SK-N-SH (cell line): ENCODE measurements at regions not wholly inside any gene's neighbourhood (a gene's known extent, or its start where the extent isn't known, plus 50 kb on each side); places are given as distances from the start of the nearest gene placed in this dataset.

Source experiments
- CTCF ChIA-PET: fragments of 300-600, 350-600 bp; formaldehyde crosslinking; extraction: SDS; loops from one replicate; lab custom pipeline; 2021; lab: Yijun Ruan, JAX
- POLR2A ChIA-PET: fragments of 350-600 bp; sonication (Branson Sonifier 250); formaldehyde crosslinking; extraction: SDS; loops from one replicate; lab custom pipeline; 2020; ENCODE audit warnings: antibody characterized with exemption, inconsistent platforms; lab: Yijun Ruan, JAX
- DNase-seq: peaks from one replicate; pipeline ENCODE4 v3.0.0; 2012
- H2AFZ ChIP-seq: fragments of 200-600 bp; sonication (generic); 2 replicates; pipeline ENCODE4 v1.8.1; 2016; ENCODE audit warnings: antibody characterized with exemption, mild to moderate bottlenecking, low read depth
- H3F3A ChIP-seq: fragments of 200-600 bp; sonication (generic); replicated peaks from 2 replicates; pipeline ENCODE3; 2016; ENCODE audit warnings: antibody characterized with exemption, mild to moderate bottlenecking; ENCODE audit not compliant: insufficient read depth
- H3K27ac ChIP-seq, 2 experiments: fragments of 200-500 bp in 1 of 2; fragments of 200-600 bp in 1 of 2; sonication (Bioruptor generic) in 1 of 2; sonication (generic), shearing (Covaris generic) in 1 of 2; 2 replicates each; pipeline versions ENCODE4 v1.5.1 to v1.6.1; 2014 to 2016; ENCODE audit warnings: low read depth in 2 of 2, inconsistent platforms in 1 of 2, low read length in 1 of 2, mild to moderate bottlenecking in 1 of 2, mixed read lengths in 1 of 2
- H3K27me3 ChIP-seq: fragments of 200-600 bp; sonication (generic), shearing (Covaris generic); 2 replicates; pipeline ENCODE4 v1.6.1; 2016; ENCODE audit warnings: mixed run types; ENCODE audit not compliant: insufficient read depth
- H3K36me3 ChIP-seq, 2 experiments: fragments of 200-500 bp in 1 of 2; fragments of 200-600 bp in 1 of 2; sonication (Bioruptor generic) in 1 of 2; sonication (generic) in 1 of 2; replicated peaks in 1 of 2; 2 replicates each; pipeline versions ENCODE3 to v1.5.1; 2014 to 2016; ENCODE audit warnings: low read length in 1 of 2, mild to moderate bottlenecking in 1 of 2; ENCODE audit not compliant: insufficient read depth in 2 of 2, control insufficient read depth in 1 of 2
- H3K4me1 ChIP-seq, 2 experiments: fragments of 200-500 bp in 1 of 2; fragments of 200-600 bp in 1 of 2; sonication (Bioruptor generic) in 1 of 2; sonication (generic), shearing (Covaris generic) in 1 of 2; 2 replicates each; pipeline versions ENCODE4 v1.5.1 to v1.6.1; 2014 to 2016; ENCODE audit warnings: low read depth in 1 of 2, low read length in 1 of 2, mixed run types in 1 of 2; ENCODE audit not compliant: insufficient read depth in 2 of 2, control insufficient read depth in 1 of 2
- H3K4me2 ChIP-seq: fragments of 200-600 bp; sonication (generic), shearing (Covaris generic); 2 replicates; pipeline ENCODE4 v1.6.1; 2017; ENCODE audit warnings: mixed run types
- H3K4me3 ChIP-seq, 2 experiments: fragments of 200-500 bp in 1 of 2; fragments of 200-600 bp in 1 of 2; sonication (Bioruptor generic) in 1 of 2; sonication (generic), shearing (Covaris generic) in 1 of 2; 2 replicates each; pipeline versions ENCODE4 v1.5.1 to v1.8.1; 2014 to 2016; ENCODE audit warnings: low read depth in 2 of 2, inconsistent platforms in 1 of 2, low read length in 1 of 2, mild to moderate bottlenecking in 1 of 2, mixed read lengths in 1 of 2, moderate library complexity in 1 of 2
- H3K79me2 ChIP-seq: fragments of 200-600 bp; sonication (generic); 2 replicates; pipeline ENCODE4 v1.8.1; 2017; ENCODE audit warnings: mild to moderate bottlenecking; ENCODE audit not compliant: insufficient read depth
- H3K9ac ChIP-seq: fragments of 200-600 bp; sonication (generic); 2 replicates; pipeline ENCODE4 v1.6.1; 2017; ENCODE audit warnings: mixed run types
- H3K9me2 ChIP-seq: fragments of 200-600 bp; sonication (generic); 2 replicates; pipeline ENCODE4 v1.6.1; 2017; ENCODE audit warnings: mixed run types
- H3K9me3 ChIP-seq: fragments of 200-600 bp; sonication (generic); 2 replicates; pipeline ENCODE4 v1.6.1; 2017; ENCODE audit warnings: mixed run types, mild to moderate bottlenecking, moderate library complexity
- H4K20me1 ChIP-seq: fragments of 200-600 bp; sonication (generic); 2 replicates; pipeline ENCODE4 v1.6.1; 2017; ENCODE audit warnings: mild to moderate bottlenecking, mixed run types; ENCODE audit not compliant: insufficient read depth
- ELF1 ChIP-seq: IDR thresholded peaks from 2 replicates; pipeline ENCODE4 v1.4.0; 2012
- EZH2phosphoT487 ChIP-seq: fragments of 200-600 bp; sonication (generic); IDR thresholded peaks from 2 replicates; pipeline ENCODE4 v1.6.1; 2017; ENCODE audit warnings: low read depth, mixed run types, mild to moderate bottlenecking, antibody characterized with exemption, moderate library complexity, borderline replicate concordance
- FOSL2 ChIP-seq: IDR thresholded peaks from 2 replicates; pipeline ENCODE4 v1.4.0; 2012; ENCODE audit warnings: low read depth, mild to moderate bottlenecking, moderate library complexity, borderline replicate concordance
- FOXM1 ChIP-seq: IDR thresholded peaks from 2 replicates; pipeline ENCODE4 v1.4.0; 2012; ENCODE audit warnings: low read depth, mild to moderate bottlenecking
- GATA2 ChIP-seq: sonication (generic); formaldehyde crosslinking; IDR thresholded peaks from 2 replicates; pipeline ENCODE4 v1.5.0; 2020; ENCODE audit warnings: mild to moderate bottlenecking, missing genetic modification reagents
- JUND ChIP-seq: IDR thresholded peaks from 2 replicates; pipeline ENCODE4 v1.4.0; 2012
- NRF1 ChIP-seq: IDR thresholded peaks from 2 replicates; pipeline ENCODE4 v1.6.1; 2012; ENCODE audit warnings: low read depth, mild to moderate bottlenecking, low read length
- POLR2AphosphoS5 ChIP-seq: IDR thresholded peaks from 2 replicates; pipeline ENCODE4 v1.6.1; 2012; ENCODE audit warnings: low read depth, low read length
- RCOR1 ChIP-seq: fragments of 150-350 bp; IDR thresholded peaks from 2 replicates; pipeline ENCODE4 v1.6.1; 2017; ENCODE audit warnings: antibody characterized with exemption, low read length
- SIN3A ChIP-seq: IDR thresholded peaks from 2 replicates; pipeline ENCODE4 v1.6.1; 2012; ENCODE audit warnings: low read depth, mild to moderate bottlenecking, low read length, moderate library complexity, borderline replicate concordance
- SMC3 ChIP-seq: IDR thresholded peaks from 2 replicates; pipeline ENCODE4 v1.6.1; 2012; ENCODE audit warnings: low read depth, low read length, improper control_type of control experiment
- TCF12 ChIP-seq: IDR thresholded peaks from 2 replicates; pipeline ENCODE4 v1.4.0; 2012
- YY1 ChIP-seq: IDR thresholded peaks from 2 replicates; pipeline ENCODE4 v1.4.0; 2012; ENCODE audit warnings: low read depth, mild to moderate bottlenecking
- WGBS: methylation state at CpG from one replicate; pipeline ENCODE4 v1.1.6; 2017; ENCODE audit warnings: low lambda C conversion rate; 5-methylcytosine and 5-hydroxymethylcytosine counted together
- TF ChIP-seq, protein P1 (sequence below): IDR thresholded peaks from 2 replicates; pipeline ENCODE4 v1.4.0; 2012; ENCODE audit warnings: low read depth, borderline replicate concordance
- TF ChIP-seq, protein P2 (sequence below): fragments of 150-350 bp; IDR thresholded peaks from 2 replicates; pipeline ENCODE4 v1.6.1; 2016; ENCODE audit warnings: mild to moderate bottlenecking, low read depth, low read length

DNA sequence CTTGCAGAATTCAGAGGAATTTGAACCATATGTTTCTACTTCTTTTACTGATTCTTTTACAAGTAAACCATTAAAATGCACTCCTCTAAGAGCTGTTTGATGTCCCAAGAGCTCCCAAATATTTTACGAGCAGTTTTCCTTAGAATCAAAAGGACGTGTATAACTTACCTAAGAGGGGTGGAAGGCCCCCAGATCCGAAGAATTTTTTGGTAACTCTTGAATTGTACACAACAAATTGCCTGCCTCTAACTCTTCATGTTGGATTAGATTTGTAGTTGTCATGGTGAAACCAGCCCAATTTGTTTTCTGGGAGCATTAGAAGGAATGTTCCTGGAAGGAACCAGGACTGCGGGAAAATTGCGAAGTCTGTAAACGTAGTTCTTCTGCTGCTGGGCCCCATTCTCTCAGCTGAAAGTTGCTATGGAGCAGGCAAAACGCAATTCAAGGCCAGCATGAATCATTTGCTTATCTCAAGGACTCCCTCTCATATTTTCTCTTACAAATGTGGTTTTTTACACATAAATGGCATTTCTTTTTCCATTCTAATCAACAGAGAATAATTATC, 124.8 kb upstream of the TMEM72 start:
- Histone ChIP-seq H2AFZ (no peak overlapping the region), H3K79me2 (no peaks in the 10 kb centered on the region), H3K9me2 (no peaks in the 10 kb centered on the region), H3K27me3 (peaks cover 29% of the 10 kb centered on the region), H3K9ac (no peak overlapping the region), H3K9me3 (no peaks in the 10 kb centered on the region), H3K27ac (no peak overlapping the region), H3K4me3 (no peak overlapping the region), H3K36me3 (no peaks in the 10 kb centered on the region), H4K20me1 (no peaks in the 10 kb centered on the region), H3K4me1 (no peaks in the 10 kb centered on the region), H3F3A (no peaks in the 10 kb centered on the region), H3K4me2 (no peak overlapping the region)
- CTCF ChIA-PET = no interaction called here
- POLR2A ChIA-PET = no interaction called here
- no peak for DNase-seq
- WGBS = 0% methylated on average over 7 of the region's 7 CpGs
- TF ChIP-seq YY1 = no peak
- TF ChIP-seq, protein P1, sequence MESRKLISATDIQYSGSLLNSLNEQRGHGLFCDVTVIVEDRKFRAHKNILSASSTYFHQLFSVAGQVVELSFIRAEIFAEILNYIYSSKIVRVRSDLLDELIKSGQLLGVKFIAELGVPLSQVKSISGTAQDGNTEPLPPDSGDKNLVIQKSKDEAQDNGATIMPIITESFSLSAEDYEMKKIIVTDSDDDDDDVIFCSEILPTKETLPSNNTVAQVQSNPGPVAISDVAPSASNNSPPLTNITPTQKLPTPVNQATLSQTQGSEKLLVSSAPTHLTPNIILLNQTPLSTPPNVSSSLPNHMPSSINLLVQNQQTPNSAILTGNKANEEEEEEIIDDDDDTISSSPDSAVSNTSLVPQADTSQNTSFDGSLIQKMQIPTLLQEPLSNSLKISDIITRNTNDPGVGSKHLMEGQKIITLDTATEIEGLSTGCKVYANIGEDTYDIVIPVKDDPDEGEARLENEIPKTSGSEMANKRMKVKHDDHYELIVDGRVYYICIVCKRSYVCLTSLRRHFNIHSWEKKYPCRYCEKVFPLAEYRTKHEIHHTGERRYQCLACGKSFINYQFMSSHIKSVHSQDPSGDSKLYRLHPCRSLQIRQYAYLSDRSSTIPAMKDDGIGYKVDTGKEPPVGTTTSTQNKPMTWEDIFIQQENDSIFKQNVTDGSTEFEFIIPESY = no peak

DNA sequence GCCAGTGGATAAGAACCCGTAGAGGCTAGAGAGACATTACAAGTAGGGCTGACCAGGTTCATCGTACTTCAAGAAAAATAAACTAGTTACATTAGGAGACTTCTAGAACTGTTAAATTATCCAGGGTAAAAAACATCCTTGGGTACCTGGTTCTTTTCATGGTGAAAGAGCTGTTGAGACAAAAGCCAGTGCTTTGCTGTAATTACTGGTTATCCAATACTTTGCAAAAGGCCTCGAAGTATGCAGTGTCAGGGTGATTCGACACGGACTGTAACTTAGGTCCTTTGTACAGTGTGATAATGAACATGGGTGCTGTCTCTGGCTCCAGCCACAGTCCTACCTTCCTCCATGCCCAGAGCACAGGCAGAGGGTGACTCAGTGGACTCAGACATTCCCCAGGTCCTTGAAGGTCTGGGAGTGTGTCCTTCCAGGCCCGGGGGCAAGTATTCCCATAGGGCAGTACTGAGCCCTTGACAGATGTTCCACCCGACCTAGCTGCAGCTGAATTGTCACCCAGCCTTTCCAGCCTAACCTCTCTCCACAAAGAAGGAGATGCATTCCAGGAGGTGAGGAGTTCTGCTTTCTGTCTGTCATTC, 123.6 kb upstream of the TMEM72 start:
- no peaks in the 10 kb centered on the region for H4K20me1 ChIP-seq
- H3K27me3 ChIP-seq = peaks cover 37% of the 10 kb centered on the region
- H3K4me1 ChIP-seq = no peaks in the 10 kb centered on the region
- no peaks in the 10 kb centered on the region for H3F3A ChIP-seq
- H3K9me2 ChIP-seq = no peaks in the 10 kb centered on the region
- no peak overlapping the region for H3K4me3 ChIP-seq
- POLR2A ChIA-PET = no interaction called here
- no peaks in the 10 kb centered on the region for H3K79me2 ChIP-seq
- no peaks in the 10 kb centered on the region for H3K36me3 ChIP-seq
- WGBS = 0% methylated on average over 5 of the region's 7 CpGs
- H3K9ac ChIP-seq = no peak overlapping the region
- TF ChIP-seq TCF12 (no peak), SMC3 (no peak), GATA2 (CRISPR knock-in tag) (no peak), RCOR1 (no peak), ELF1 (no peak), POLR2AphosphoS5 (no peak), YY1 (no peak), FOSL2 (no peak), EZH2phosphoT487 (no peak), SIN3A (no peak), JUND (no peak), FOXM1 (no peak), NRF1 (no peak)
- TF ChIP-seq, protein P2, sequence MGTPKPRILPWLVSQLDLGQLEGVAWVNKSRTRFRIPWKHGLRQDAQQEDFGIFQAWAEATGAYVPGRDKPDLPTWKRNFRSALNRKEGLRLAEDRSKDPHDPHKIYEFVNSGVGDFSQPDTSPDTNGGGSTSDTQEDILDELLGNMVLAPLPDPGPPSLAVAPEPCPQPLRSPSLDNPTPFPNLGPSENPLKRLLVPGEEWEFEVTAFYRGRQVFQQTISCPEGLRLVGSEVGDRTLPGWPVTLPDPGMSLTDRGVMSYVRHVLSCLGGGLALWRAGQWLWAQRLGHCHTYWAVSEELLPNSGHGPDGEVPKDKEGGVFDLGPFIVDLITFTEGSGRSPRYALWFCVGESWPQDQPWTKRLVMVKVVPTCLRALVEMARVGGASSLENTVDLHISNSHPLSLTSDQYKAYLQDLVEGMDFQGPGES = no peak
- TF ChIP-seq, protein P1 = no peak
- H3K9me3 ChIP-seq = no peaks in the 10 kb centered on the region
- CTCF ChIA-PET = no interaction called here
- H3K4me2 ChIP-seq = no peak overlapping the region
- no peak overlapping the region for H3K27ac ChIP-seq
- no peak overlapping the region for H2AFZ ChIP-seq
- no peak for DNase-seq
